GM19463 (cell line): ENCODE measurements at regions not wholly inside any gene's neighbourhood (a gene's known extent, or its start where the extent isn't known, plus 50 kb on each side); places are given as distances from the start of the nearest gene placed in this dataset.
"Not testable (repeated sequence)": the region's sequence is repeated elsewhere in the genome, so short reads cannot be mapped to it uniquely, and the experiment has no call there.

Source experiments
- ATAC-seq: cut with Tn5 transposase; IDR thresholded peaks from one replicate; pipeline ENCODE4 v1.9.1; 2021; ENCODE audit warnings: mild to moderate bottlenecking, moderate library complexity; ENCODE audit not compliant: unreplicated experiment

GRCh38 chr18:68387246-68387645 lies 327.7 kb downstream of the TMX3 start:
- no peak for ATAC-seq

- not testable (repeated sequence) for ATAC-seq
Measured at GRCh38 chr18:68383979-68384378, 330.9 kb downstream of the TMX3 start.

GRCh38 chr18:68376926-68377325 lies 338.0 kb downstream of the TMX3 start:
- no peak for ATAC-seq

- no peak for ATAC-seq
Measured at GRCh38 chr18:68362907-68363306, 352.0 kb downstream of the TMX3 start.

GRCh38 chr18:68355637-68356036 lies 359.3 kb downstream of the TMX3 start:
- ATAC-seq: no peak

- ATAC-seq: no peak
Measured at GRCh38 chr18:68354176-68354575, 360.7 kb downstream of the TMX3 start.

- ATAC-seq: no peak
Measured at GRCh38 chr18:68342039-68342659, 372.8 kb downstream of the TMX3 start.

GRCh38 chr18:68340606-68341005 lies 374.3 kb downstream of the TMX3 start:
- no peak for ATAC-seq

GRCh38 chr18:68330658-68331057 lies 384.2 kb downstream of the TMX3 start:
- ATAC-seq: no peak

GRCh38 chr18:68323921-68324320 lies 391.0 kb downstream of the TMX3 start:
- no peak for ATAC-seq

GRCh38 chr18:68316636-68317035 lies 398.3 kb downstream of the TMX3 start:
- ATAC-seq: no peak

- ATAC-seq: no peak
Measured at GRCh38 chr18:68314403-68314802, 400.5 kb downstream of the TMX3 start.

- ATAC-seq: no peak
Measured at GRCh38 chr18:68301441-68301840, 413.5 kb downstream of the TMX3 start.

GRCh38 chr18:68299906-68300305 lies 415.0 kb downstream of the TMX3 start:
- no peak for ATAC-seq

- no peak for ATAC-seq
Measured at GRCh38 chr18:68298330-68298729, 416.6 kb downstream of the TMX3 start.

GRCh38 chr18:68288408-68288807 lies 426.5 kb downstream of the TMX3 start:
- ATAC-seq: no peak

- no peak for ATAC-seq
Measured at GRCh38 chr18:68284236-68284780, 430.6 kb downstream of the TMX3 start.

- no peak for ATAC-seq
Measured at GRCh38 chr18:68283834-68284233, 431.1 kb downstream of the TMX3 start.

- ATAC-seq: no peak
Measured at GRCh38 chr18:68282232-68282631, 432.7 kb downstream of the TMX3 start.

GRCh38 chr18:68275616-68276015 lies 439.3 kb downstream of the TMX3 start:
- ATAC-seq: no peak

GRCh38 chr18:68270017-68270416 lies 444.9 kb downstream of the TMX3 start:
- ATAC-seq: no peak

GRCh38 chr18:68267583-68267982 lies 447.3 kb downstream of the TMX3 start:
- ATAC-seq: no peak

- no peak for ATAC-seq
Measured at GRCh38 chr18:68263481-68263880, 451.4 kb downstream of the TMX3 start.
